ENCODE measurements at regions not wholly inside any gene's neighbourhood (a gene's known extent, or its start where the extent isn't known, plus 50 kb on each side); places are given as distances from the start of the nearest gene placed in this dataset.

- Mint-ChIP-seq H3K27me3 (ENCODE audit: low read depth) (no peaks in the 10 kb centered on the region), H3K36me3 (ENCODE audit: insufficient read depth in 2 of 2) (no peaks in the 10 kb centered on the region), H3K4me1 (ENCODE audit: low read depth) (no peaks in the 10 kb centered on the region), H3K4me3 (no peak overlapping the region), H3K9me3 (no peaks in the 10 kb centered on the region), H3K27ac (no peak overlapping the region)
- no peak for DNase-seq
- ATAC-seq (replicated peaks in 1 of 2) = no peak
These were observed 103.4 kb upstream of the NPAS2 start for GRCh38 chr2:100716581-100716980.

- H3K27ac Mint-ChIP-seq = no peak overlapping the region
- H3K4me1 Mint-ChIP-seq (ENCODE audit: low read depth) = no peaks in the 10 kb centered on the region
- ATAC-seq (replicated peaks in 1 of 2) (no peak), DNase-seq (no peak)
- no peaks in the 10 kb centered on the region for H3K27me3 Mint-ChIP-seq (ENCODE audit: low read depth)
- no peaks in the 10 kb centered on the region for H3K9me3 Mint-ChIP-seq
- H3K36me3 Mint-ChIP-seq (ENCODE audit: insufficient read depth in 2 of 2) = no peaks in the 10 kb centered on the region
- no peak overlapping the region for H3K4me3 Mint-ChIP-seq
These were observed 101.8 kb upstream of the NPAS2 start for GRCh38 chr2:100718065-100718629.

GRCh38 chr2:100720445-100720844 is 99.5 kb upstream of the NPAS2 start:
- H3K36me3 Mint-ChIP-seq (ENCODE audit: insufficient read depth in 2 of 2) = no peaks in the 10 kb centered on the region
- no peak for ATAC-seq (replicated peaks in 1 of 2)
- no peak overlapping the region for H3K27ac Mint-ChIP-seq
- H3K27me3 Mint-ChIP-seq (ENCODE audit: low read depth) = no peaks in the 10 kb centered on the region
- H3K9me3 Mint-ChIP-seq = no peaks in the 10 kb centered on the region
- H3K4me3 Mint-ChIP-seq = no peak overlapping the region
- no peak for DNase-seq
- H3K4me1 Mint-ChIP-seq (ENCODE audit: low read depth) = no peaks in the 10 kb centered on the region

DNA sequence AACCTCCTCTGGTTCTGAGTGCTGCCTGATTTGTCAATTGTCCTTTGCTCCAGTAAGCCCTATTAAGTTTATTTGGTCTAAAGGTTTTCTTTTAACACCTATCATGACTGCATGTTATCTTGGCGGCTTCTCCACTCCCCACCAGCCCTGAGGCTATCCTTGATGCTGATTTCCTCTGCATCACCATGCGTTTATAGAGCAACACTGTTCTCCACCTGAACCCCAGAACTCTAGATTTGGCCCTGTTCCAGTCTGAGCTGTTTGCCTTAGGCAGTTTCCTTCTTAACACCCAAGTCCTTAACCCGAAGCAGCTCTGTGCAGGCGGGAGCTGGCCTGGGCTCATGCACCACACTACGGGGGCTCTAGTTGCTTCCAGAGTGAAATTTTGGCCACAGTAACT is 98.2 kb upstream of the NPAS2 start:
- Mint-ChIP-seq H3K36me3 (ENCODE audit: insufficient read depth in 2 of 2) (no peaks in the 10 kb centered on the region), H3K4me3 (no peak overlapping the region), H3K9me3 (no peaks in the 10 kb centered on the region), H3K27me3 (ENCODE audit: low read depth) (no peaks in the 10 kb centered on the region), H3K4me1 (ENCODE audit: low read depth) (no peaks in the 10 kb centered on the region), H3K27ac (no peak overlapping the region)
- ATAC-seq (replicated peaks in 1 of 2) (no peak), DNase-seq (no peak)

DNA sequence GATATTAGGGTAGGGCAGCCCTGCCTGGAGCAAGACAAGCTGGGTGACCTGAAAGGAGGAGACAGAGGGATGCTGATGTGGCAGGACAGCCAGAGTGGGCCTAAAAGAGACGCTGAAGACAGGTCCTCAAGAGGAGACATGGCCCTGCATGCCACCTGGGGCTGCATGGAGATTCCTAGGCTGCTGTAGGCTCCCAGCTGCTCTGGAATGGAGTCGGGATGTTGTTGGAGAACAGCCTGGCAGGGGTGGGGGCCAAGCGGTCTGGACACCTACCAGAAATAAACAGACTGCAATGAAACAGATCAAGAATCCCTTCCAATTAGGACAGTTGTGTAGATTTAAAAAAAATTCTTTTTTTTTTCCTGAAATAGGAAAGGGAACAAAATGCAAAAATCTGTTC is 97.8 kb upstream of the NPAS2 start:
- H3K9me3 Mint-ChIP-seq = no peaks in the 10 kb centered on the region
- no peak overlapping the region for H3K4me3 Mint-ChIP-seq
- H3K27me3 Mint-ChIP-seq (ENCODE audit: low read depth) = no peaks in the 10 kb centered on the region
- ATAC-seq (replicated peaks in 1 of 2) = no peak
- DNase-seq = no peak
- H3K36me3 Mint-ChIP-seq (ENCODE audit: insufficient read depth in 2 of 2) = no peaks in the 10 kb centered on the region
- H3K27ac Mint-ChIP-seq = no peak overlapping the region
- no peaks in the 10 kb centered on the region for H3K4me1 Mint-ChIP-seq (ENCODE audit: low read depth)

- DNase-seq (no peak), ATAC-seq (replicated peaks in 1 of 2) (no peak)
- Mint-ChIP-seq H3K27me3 (ENCODE audit: low read depth) (no peaks in the 10 kb centered on the region), H3K36me3 (ENCODE audit: insufficient read depth in 2 of 2) (peaks cover 0 to 2% of the 10 kb centered on the region in 2 donors), H3K9me3 (no peaks in the 10 kb centered on the region), H3K4me1 (ENCODE audit: low read depth) (peaks cover 5% of the 10 kb centered on the region), H3K27ac (no peak overlapping the region), H3K4me3 (no peak overlapping the region)
These were observed 93.1 kb upstream of the NPAS2 start for GRCh38 chr2:100726866-100727265.

DNA sequence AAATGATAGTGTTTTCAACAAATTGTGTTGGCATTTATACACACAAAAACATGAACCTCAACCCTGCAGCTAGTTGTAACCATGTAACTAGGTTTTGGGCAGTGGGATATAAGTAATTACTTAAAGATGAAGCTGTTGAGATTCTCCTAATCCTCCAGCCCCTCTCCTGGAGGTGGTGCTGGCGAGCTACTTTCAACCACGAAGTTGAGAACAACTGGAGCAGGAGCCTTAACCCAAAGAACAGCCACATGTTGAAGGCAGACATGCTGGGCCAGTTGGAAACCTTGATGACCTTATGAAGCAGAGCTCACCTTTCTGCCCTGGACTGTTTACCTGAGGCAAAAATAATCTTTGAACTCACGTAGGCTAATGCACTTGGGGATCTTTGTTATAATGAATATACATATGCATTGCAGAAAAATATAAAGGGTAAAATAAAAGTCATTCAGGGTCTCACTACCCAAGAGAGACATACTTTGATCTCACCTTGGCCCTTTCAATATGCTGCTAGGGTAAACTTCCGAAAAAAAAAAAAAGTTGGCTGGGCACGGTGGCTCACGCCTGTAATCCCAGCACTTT is 89.6 kb upstream of the NPAS2 start:
- Mint-ChIP-seq H3K36me3 (ENCODE audit: insufficient read depth in 2 of 2) (peaks cover 0 to 2% of the 10 kb centered on the region in 2 donors), H3K4me3 (no peak overlapping the region), H3K27ac (no peak overlapping the region), H3K27me3 (ENCODE audit: low read depth) (no peaks in the 10 kb centered on the region), H3K9me3 (no peaks in the 10 kb centered on the region), H3K4me1 (ENCODE audit: low read depth) (peaks cover 5% of the 10 kb centered on the region)
- peak; percentile 46 to 50 for DNase-seq
- peak in 1 of 2 donors; percentile 23 for ATAC-seq (replicated peaks in 1 of 2)

DNA sequence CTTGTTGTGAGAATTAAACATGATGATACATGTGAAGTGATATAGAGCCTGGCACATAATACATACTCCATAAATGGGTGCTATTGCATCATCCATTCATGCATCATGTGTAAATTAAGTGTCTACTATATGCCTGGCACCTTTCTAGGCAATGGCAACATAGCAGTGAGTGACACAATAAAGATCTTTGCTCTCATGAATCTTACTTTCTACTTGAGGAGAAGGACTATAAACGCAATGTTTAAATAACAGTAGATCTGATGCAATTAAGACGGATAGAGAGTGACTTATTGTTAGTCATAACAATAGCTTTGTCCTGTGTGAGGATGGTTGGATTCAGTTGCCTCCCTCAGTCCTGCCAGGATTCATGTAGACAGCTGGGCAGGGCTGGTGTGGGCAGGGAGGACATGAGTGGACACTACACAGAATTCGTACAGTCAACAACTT is 88.4 kb upstream of the NPAS2 start:
- Mint-ChIP-seq H3K4me1 (ENCODE audit: low read depth) (peaks cover 5% of the 10 kb centered on the region), H3K27me3 (ENCODE audit: low read depth) (peaks cover 7% of the 10 kb centered on the region), H3K36me3 (ENCODE audit: insufficient read depth in 2 of 2) (peaks cover 0 to 2% of the 10 kb centered on the region in 2 donors), H3K9me3 (no peaks in the 10 kb centered on the region), H3K4me3 (no peak overlapping the region), H3K27ac (no peak overlapping the region)
- DNase-seq (no peak), ATAC-seq (replicated peaks in 1 of 2) (no peak)

GRCh38 chr2:100733391-100734187 is 86.3 kb upstream of the NPAS2 start:
- H3K27ac Mint-ChIP-seq = no peak overlapping the region

GRCh38 chr2:100736121-100736915 is 83.6 kb upstream of the NPAS2 start:
- no peak overlapping the region for H3K4me3 Mint-ChIP-seq
- no peak overlapping the region for H3K27ac Mint-ChIP-seq
- ATAC-seq (replicated peaks in 1 of 2) = no peak
- H3K36me3 Mint-ChIP-seq (ENCODE audit: insufficient read depth in 2 of 2) = no peaks in the 10 kb centered on the region
- no peaks in the 10 kb centered on the region for H3K9me3 Mint-ChIP-seq
- H3K4me1 Mint-ChIP-seq (ENCODE audit: low read depth) = peaks cover 5% of the 10 kb centered on the region
- no peak for DNase-seq
- peaks cover 19% of the 10 kb centered on the region for H3K27me3 Mint-ChIP-seq (ENCODE audit: low read depth)

More at GRCh38 chr2:100733391-100734187, 86.3 kb upstream of the NPAS2 start:
- Mint-ChIP-seq H3K27me3 (ENCODE audit: low read depth) (peaks cover 11% of the 10 kb centered on the region), H3K4me3 (no peak overlapping the region), H3K36me3 (ENCODE audit: insufficient read depth in 2 of 2) (peaks cover 0 to 2% of the 10 kb centered on the region in 2 donors), H3K4me1 (ENCODE audit: low read depth) (peaks cover 5% of the 10 kb centered on the region), H3K9me3 (no peaks in the 10 kb centered on the region)
- ATAC-seq (replicated peaks in 1 of 2) (no peak), DNase-seq (no peak)

DNA sequence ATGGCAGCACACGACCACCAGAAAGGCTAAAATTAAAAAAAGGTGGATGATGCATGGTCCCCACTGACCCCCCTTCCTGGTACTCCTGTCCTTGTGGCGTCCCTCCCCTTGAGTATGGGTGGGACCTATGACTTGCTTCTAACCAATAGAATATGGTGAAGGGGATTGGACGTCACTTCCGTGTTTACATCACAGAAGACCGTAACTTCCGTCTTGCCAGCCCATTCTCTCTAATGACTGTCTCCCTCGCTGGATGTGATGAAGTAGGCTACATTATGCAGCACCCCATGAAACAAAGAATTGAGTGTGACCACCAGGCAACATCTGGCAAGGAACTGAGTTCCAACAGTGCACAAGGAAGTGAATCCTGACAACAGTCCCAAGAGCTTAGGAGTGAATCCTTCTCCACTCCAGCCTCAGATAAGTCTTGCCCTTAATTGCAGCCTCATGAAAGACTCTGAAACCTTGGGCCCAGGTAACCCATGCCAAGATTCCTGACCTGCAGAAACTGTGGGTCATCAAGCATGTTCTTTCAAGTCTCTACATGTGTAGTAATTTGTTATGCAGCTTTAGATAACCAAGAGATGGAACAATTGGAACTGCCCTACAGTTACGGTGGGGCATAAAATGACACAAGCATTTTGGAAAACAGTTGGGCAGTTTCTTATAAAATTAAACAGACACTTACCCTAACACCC is 80.1 kb upstream of the NPAS2 start:
- DNase-seq (no peak), ATAC-seq (replicated peaks in 1 of 2) (no peak)
- no peaks in the 10 kb centered on the region for H3K9me3 Mint-ChIP-seq
- H3K4me3 Mint-ChIP-seq = no peak overlapping the region
- peaks cover 30% of the 10 kb centered on the region for H3K27me3 Mint-ChIP-seq (ENCODE audit: low read depth)
- no peaks in the 10 kb centered on the region for H3K36me3 Mint-ChIP-seq (ENCODE audit: insufficient read depth in 2 of 2)
- H3K4me1 Mint-ChIP-seq (ENCODE audit: low read depth) = peaks cover 14% of the 10 kb centered on the region
- no peak overlapping the region for H3K27ac Mint-ChIP-seq

GRCh38 chr2:100741880-100742276 is 78.1 kb upstream of the NPAS2 start:
- no peaks in the 10 kb centered on the region for H3K9me3 Mint-ChIP-seq
- DNase-seq = peak; percentile 6
- ATAC-seq (replicated peaks in 1 of 2) = peak; percentile 64 to 87
- peaks cover 17% of the 10 kb centered on the region for H3K4me1 Mint-ChIP-seq (ENCODE audit: low read depth)
- peak overlapping the region; percentile 67 for H3K27ac Mint-ChIP-seq
- peak overlapping the region; percentile 4 to 53 for H3K4me3 Mint-ChIP-seq
- H3K27me3 Mint-ChIP-seq (ENCODE audit: low read depth) = peaks cover 30% of the 10 kb centered on the region
- H3K36me3 Mint-ChIP-seq (ENCODE audit: insufficient read depth in 2 of 2) = no peaks in the 10 kb centered on the region

Measured in activated T-cell treated with anti-CD3 and anti-CD28 coated beads, Interleukin-2, amount 50 U/mL, for 72 hours (primary cell).